Left lung (tissue), 4 donors: ENCODE measurements at regions not wholly inside any gene's neighbourhood (a gene's known extent, or its start where the extent isn't known, plus 50 kb on each side); places are given as distances from the start of the nearest gene placed in this dataset.
"Not testable (repeated sequence)": the region's sequence is repeated elsewhere in the genome, so short reads cannot be mapped to it uniquely, and the experiment has no call there.

Source experiments
- ATAC-seq: fragments of 200-7000 bp; cut with Tn5 transposase; one replicate; pipeline ENCODE4 v1.9.1; 2020; ENCODE audit warnings: moderate library complexity
- DNase-seq, 4 donors: peaks; one replicate each; pipeline ENCODE4 v3.0.0-alpha.2; 2013 to 2020
- H3K27ac ChIP-seq, 2 donors: fragments of 200-600 bp; sonication (generic) in 1 of 2; one replicate each; pipeline versions ENCODE4 v1.5.0 to v1.8.0; 2020 to 2021
- H3K27me3 ChIP-seq, 2 donors: fragments of 200-600 bp; sonication (generic) in 1 of 2; one replicate each; pipeline versions ENCODE4 v1.5.0 to v1.8.0; 2020 to 2021
- H3K36me3 ChIP-seq, 2 donors: fragments of 200-600 bp; sonication (generic) in 1 of 2; one replicate each; pipeline versions ENCODE4 v1.5.0 to v1.8.0; 2020 to 2021
- H3K4me1 ChIP-seq, 2 donors: fragments of 200-600 bp; one replicate each; pipeline ENCODE4 v1.8.0; 2021
- H3K4me3 ChIP-seq, 2 donors: fragments of 200-600 bp; sonication (generic) in 1 of 2; one replicate each; pipeline versions ENCODE4 v1.5.0 to v1.8.0; 2020 to 2021; ENCODE audit warnings: mild to moderate bottlenecking in 1 of 2
- H3K9me3 ChIP-seq, 2 donors: fragments of 200-600 bp; sonication (generic) in 1 of 2; one replicate each; pipeline versions ENCODE4 v1.5.0 to v1.8.0; 2020 to 2021
- CTCF ChIP-seq, 2 donors: fragments of 200-600 bp; sonication (generic) in 1 of 2; IDR thresholded peaks; one replicate each; pipeline versions ENCODE4 v1.5.0 to v1.8.0; 2021; ENCODE audit warnings: antibody characterized with exemption in 2 of 2
- intact Hi-C, 2 donors: fragments of 100-400 bp; cut with DNase I; formaldehyde crosslinking; loops; one replicate each; pipeline versions ENCODE4 v1.11.2 to v1.14.2; 2022
- donor health status: DM: no; HTN: yes; CAD: no.
- donor health status: DM: no; HTN: no; CAD: no.

GRCh38 chr6:167481307-167481926 lies 156.5 kb downstream of the TTLL2 start:
- DNase-seq, result no peak
- no peaks in the 10 kb centered on the region for H3K9me3 ChIP-seq
- H3K27me3 ChIP-seq, result no peaks in the 10 kb centered on the region
- H3K36me3 ChIP-seq, result no peaks in the 10 kb centered on the region
- H3K4me3 ChIP-seq, result no peak overlapping the region
- intact Hi-C loops, result loop anchor here in 1 of 2 donors (5.0 kb wide), 1 partner anchor 421 kb away; no protein-coding TSS in a partner anchor
- H3K27ac ChIP-seq, result no peak overlapping the region
- H3K4me1 ChIP-seq, result peaks cover 0 to 6% of the 10 kb centered on the region in 2 donors
- ATAC-seq, result no peak
- TF ChIP-seq CTCF (IDR thresholded peaks at IDR 0.05), result no peak

DNA sequence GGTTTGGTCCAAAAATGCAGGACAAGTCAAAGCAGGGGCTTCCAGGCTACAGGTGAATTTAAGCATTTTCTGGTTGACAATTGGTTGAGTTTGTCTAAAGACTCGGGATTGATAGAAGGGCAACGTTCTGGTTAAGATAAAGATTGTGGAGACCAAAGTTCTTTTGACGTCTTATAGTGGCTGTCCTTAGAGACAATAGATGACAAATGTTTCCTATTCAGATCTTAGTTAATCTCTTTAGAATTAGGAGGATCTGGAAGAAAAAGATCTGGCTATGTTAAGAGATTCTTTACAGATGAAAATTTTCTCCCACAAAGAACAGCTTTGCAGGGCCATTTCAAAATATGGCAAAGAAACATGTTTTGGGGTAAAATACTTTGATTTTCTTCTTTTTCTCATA lies 157.9 kb downstream of the TTLL2 start:
- ATAC-seq, H3K27ac ChIP-seq, H3K4me3 ChIP-seq, DNase-seq, H3K36me3 ChIP-seq, H3K9me3 ChIP-seq, H3K4me1 ChIP-seq, H3K27me3 ChIP-seq: not testable (repeated sequence)
- intact Hi-C loops, result loop anchor here in 1 of 2 donors (5.0 kb wide), 1 partner anchor 420 kb away; no protein-coding TSS in a partner anchor

DNA sequence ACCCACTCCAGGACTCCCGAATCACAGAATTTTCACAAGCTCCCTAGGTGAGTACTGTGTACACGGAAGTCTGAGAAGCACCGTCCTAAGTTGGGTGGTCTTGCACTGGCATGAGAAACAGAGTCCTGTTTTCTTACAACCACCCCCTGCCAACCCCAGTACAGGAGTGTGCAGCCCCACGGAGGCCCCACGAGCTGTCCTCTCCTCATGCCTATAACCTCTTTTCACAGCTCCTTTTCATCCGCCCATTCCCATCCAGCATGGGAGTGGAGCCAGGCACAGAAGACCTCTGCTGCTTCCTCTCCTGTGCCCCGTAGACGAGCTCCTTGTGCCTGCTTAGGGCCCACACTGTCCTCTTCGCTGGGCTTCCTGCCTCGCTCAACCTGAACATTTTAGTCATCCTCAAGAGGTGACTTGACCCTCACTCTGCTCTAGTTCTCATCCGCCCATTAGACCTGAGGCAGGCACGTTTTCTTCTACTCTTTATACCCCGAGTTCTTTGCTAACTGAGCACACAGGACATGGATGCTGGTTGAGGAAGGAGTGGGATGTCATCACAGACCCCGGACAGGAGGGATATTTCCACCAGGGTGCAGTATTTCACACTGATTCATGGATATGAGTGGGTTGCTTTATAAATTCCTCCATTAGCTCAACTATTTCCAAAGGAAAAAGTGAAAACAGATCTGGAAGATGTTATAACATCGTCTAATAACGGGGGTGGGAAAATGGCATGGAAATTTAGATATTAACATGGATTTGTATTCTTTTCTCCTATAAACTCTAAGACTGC lies 160.5 kb downstream of the TTLL2 start:
- peak; percentile 77 for ATAC-seq
- Histone ChIP-seq H3K36me3 (no peaks in the 10 kb centered on the region), H3K27me3 (no peaks in the 10 kb centered on the region), H3K9me3 (no peaks in the 10 kb centered on the region), H3K27ac (no peak overlapping the region), H3K4me1 (no peaks in the 10 kb centered on the region), H3K4me3 (no peak overlapping the region)
- DNase-seq, result peak in 2 of 4 donors; percentile 42 to 69
- intact Hi-C loops, result no loop called here
- peak; percentile 19 to 43 for TF ChIP-seq CTCF (IDR thresholded peaks at IDR 0.05)

- Histone ChIP-seq H3K4me1 (no peaks in the 10 kb centered on the region), H3K36me3 (no peaks in the 10 kb centered on the region), H3K4me3 (no peak overlapping the region), H3K27me3 (no peaks in the 10 kb centered on the region), H3K27ac (no peak overlapping the region), H3K9me3 (no peaks in the 10 kb centered on the region)
- intact Hi-C loops, result no loop called here
- no peak for ATAC-seq
- TF ChIP-seq CTCF (IDR thresholded peaks at IDR 0.05), result no peak
- DNase-seq, result no peak
Observed at GRCh38 chr6:167487749-167488664, 163.1 kb downstream of the TTLL2 start.

- Histone ChIP-seq H3K9me3 (no peaks in the 10 kb centered on the region), H3K4me3 (no peak overlapping the region), H3K4me1 (peaks cover 0 to 8% of the 10 kb centered on the region in 2 donors), H3K27ac (no peak overlapping the region), H3K36me3 (no peaks in the 10 kb centered on the region), H3K27me3 (no peaks in the 10 kb centered on the region)
- TF ChIP-seq CTCF (IDR thresholded peaks at IDR 0.05), result no peak
- intact Hi-C loops, result no loop called here
- no peak for ATAC-seq
- DNase-seq, result no peak
Observed at GRCh38 chr6:167491438-167492099, 166.7 kb downstream of the TTLL2 start.
